Fibroblast of pulmonary artery (primary cell): ENCODE measurements at regions not wholly inside any gene's neighbourhood (a gene's known extent, or its start where the extent isn't known, plus 50 kb on each side); places are given as distances from the start of the nearest gene placed in this dataset.

Source experiments
- DNase-seq: peaks from one replicate; pipeline ENCODE4 v3.0.0-alpha.2; 2010; ENCODE audit warnings: low read depth
- H3K4me3 ChIP-seq: replicated peaks from 2 replicates; pipeline ENCODE4 v1.5.1; 2011; ENCODE audit warnings: low read depth, mild to moderate bottlenecking, control low read depth, low read length, moderate library complexity
- TF ChIP-seq, protein P1 (sequence below): IDR thresholded peaks from 2 replicates; pipeline ENCODE4 v1.5.1; 2011; ENCODE audit warnings: mild to moderate bottlenecking, control low read depth, low read length, inconsistent platforms; ENCODE audit errors: missing control alignments

- no peak overlapping the region for H3K4me3 ChIP-seq
- no peak for DNase-seq
- TF ChIP-seq, protein P1, sequence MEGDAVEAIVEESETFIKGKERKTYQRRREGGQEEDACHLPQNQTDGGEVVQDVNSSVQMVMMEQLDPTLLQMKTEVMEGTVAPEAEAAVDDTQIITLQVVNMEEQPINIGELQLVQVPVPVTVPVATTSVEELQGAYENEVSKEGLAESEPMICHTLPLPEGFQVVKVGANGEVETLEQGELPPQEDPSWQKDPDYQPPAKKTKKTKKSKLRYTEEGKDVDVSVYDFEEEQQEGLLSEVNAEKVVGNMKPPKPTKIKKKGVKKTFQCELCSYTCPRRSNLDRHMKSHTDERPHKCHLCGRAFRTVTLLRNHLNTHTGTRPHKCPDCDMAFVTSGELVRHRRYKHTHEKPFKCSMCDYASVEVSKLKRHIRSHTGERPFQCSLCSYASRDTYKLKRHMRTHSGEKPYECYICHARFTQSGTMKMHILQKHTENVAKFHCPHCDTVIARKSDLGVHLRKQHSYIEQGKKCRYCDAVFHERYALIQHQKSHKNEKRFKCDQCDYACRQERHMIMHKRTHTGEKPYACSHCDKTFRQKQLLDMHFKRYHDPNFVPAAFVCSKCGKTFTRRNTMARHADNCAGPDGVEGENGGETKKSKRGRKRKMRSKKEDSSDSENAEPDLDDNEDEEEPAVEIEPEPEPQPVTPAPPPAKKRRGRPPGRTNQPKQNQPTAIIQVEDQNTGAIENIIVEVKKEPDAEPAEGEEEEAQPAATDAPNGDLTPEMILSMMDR, result no peak
Observed at GRCh38 chr6:140867336-140867735, 1265.4 kb upstream of the GJE1 start.

DNA sequence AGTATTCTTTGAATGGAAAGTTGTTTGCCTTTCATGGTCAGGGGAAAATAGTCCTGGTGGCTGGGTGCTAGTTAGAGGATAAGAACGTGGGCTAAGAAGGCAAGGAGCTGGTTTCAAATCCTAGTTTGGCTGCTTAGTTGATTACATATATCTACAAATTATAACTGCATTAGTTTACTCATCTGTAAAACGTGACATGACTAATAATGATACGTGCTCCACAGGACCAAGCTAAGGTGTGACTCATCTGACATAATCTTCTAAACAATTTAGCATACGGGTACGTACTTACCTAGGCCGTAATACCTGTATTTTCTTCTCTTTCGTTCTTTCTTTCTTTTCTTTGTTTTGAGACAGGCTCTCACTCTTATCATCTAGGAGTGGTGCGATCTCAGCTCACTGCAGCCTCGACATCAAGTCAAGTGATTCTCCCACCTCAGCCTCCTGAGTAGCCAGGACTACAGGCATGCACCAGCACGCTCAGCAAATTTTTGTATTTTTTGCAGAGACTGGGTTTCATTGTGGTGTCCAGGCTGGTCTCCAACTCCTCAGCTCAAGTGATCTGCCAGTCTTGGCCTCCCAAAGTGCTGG, 1274.2 kb upstream of the GJE1 start:
- no peak overlapping the region for H3K4me3 ChIP-seq
- no peak for DNase-seq
- TF ChIP-seq, protein P1, result no peak

DNA sequence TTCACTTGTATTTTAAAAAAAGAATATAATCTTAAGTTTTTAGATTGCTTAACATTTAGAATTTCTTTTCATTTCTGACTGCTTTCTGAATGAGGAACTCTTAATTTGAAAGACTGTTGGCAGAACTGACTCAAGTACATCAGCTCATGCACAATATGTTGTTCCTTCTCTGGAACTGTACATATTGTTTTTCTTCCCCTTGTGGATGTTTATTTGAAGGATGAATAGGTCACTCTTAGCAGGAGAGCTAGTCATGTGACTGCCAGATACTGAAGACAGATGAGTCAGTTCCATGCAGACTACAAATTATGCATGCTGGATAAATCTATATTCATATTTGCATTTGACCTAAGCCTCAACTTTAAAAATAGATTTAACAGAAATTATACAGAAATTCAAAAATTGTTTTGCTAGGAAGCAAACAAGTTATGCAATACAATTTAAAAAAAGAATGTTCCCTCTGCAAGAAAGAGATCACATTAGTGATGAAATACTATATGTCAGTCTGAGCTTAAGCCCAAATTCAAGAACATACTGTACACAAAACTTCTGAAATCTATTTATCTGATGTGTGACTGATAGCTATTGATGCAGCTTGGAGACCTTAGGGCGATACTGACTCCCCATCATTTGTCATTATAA, 1274.9 kb upstream of the GJE1 start:
- peak; percentile 96 for DNase-seq
- no peak overlapping the region for H3K4me3 ChIP-seq
- TF ChIP-seq, protein P1, result no peak

DNA sequence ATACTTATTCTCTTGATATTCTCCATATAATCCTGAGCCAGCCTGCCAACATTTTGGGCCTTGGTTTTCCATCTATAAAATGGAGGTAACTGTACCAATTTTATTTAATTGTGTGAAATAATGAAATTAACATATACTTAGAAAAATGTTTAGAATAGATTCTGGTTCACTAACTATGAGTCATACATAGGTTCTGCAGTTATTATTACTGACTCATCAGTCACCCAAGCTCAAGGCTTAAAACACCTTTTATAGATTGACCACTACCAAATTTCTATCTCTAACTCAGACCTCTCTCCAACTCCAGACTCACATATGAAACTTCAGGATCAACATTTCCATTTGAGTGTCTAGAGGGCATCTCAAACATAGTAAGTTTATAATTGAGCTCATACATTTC, 1277.2 kb upstream of the GJE1 start:
- no peak for DNase-seq
- TF ChIP-seq, protein P1, result no peak
- no peak overlapping the region for H3K4me3 ChIP-seq

DNA sequence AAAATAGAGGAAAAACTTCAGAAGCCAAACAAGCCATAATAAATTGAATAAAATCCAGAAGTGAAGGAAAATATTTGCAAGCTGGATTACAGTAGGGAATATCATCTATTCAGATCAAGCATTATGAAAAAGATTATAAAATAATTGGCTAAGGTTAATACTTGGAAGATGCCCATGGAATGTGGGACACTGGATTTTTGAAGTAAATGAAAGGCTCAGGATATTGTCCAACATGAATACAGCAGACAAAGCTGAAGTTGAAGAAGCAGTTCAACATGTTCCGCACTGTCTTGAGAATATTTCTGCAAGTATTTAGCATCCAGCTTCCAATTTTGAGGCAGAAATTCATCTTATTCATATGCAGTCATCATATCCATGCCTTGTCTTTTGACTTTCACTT, 1278.4 kb upstream of the GJE1 start:
- TF ChIP-seq, protein P1, result no peak
- no peak overlapping the region for H3K4me3 ChIP-seq
- no peak for DNase-seq

GRCh38 chr6:140850438-140850837, 1282.3 kb upstream of the GJE1 start:
- TF ChIP-seq, protein P1, result no peak
- peak; percentile 55 for DNase-seq
- H3K4me3 ChIP-seq, result no peak overlapping the region

- peak; percentile 58 for DNase-seq
- TF ChIP-seq, protein P1, result no peak
- no peak overlapping the region for H3K4me3 ChIP-seq
Observed at GRCh38 chr6:140849456-140849855, 1283.3 kb upstream of the GJE1 start.
